Stomach (tissue), 4 donors: ENCODE measurements at regions not wholly inside any gene's neighbourhood (a gene's known extent, or its start where the extent isn't known, plus 50 kb on each side); places are given as distances from the start of the nearest gene placed in this dataset.

Experiments used
- EP300 ChIP-seq: sonication (generic); formaldehyde crosslinking; IDR thresholded peaks from one replicate; pipeline ENCODE4 v1.6.1; 2017; ENCODE audit warnings: antibody characterized with exemption
- POLR2A ChIP-seq, 4 donors: fragments of 450-650 bp; IDR thresholded peaks; one replicate each; pipeline ENCODE4 v1.6.1; 2016; ENCODE audit warnings: antibody characterized with exemption in 4 of 4, control low read depth in 2 of 4, mild to moderate bottlenecking in 1 of 4, moderate library complexity in 1 of 4
- TF ChIP-seq, protein P1 (sequence below), 7 experiments: fragments of 450-650 bp in 4 of 7; fragments of 200-600 bp in 3 of 7; sonication (generic) in 3 of 7; IDR thresholded peaks; one replicate each; pipeline ENCODE4 v1.5.1; 2016 to 2019; ENCODE audit warnings: antibody characterized with exemption in 7 of 7, control low read depth in 2 of 7, mild to moderate bottlenecking in 1 of 7

DNA sequence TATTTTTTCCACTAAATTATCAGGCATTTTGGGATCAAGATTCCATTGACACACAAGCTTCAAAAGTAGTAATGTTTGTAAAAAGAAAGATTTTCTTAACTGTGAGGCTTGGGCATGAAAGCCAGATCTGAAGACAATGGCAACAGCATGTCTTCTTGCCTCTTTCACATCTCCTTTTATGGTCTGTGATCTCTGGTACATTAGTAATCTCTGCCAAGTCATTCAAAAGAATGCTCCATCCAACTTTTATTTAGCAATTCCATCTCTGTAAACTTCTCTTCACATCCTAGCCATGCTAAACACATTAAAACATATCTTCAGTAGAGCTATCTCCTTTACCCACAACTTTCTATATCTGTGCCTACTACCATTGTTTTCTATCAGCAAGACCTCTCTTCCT, 465.4 kb downstream of the FAT4 start:
- TF ChIP-seq, protein P1, sequence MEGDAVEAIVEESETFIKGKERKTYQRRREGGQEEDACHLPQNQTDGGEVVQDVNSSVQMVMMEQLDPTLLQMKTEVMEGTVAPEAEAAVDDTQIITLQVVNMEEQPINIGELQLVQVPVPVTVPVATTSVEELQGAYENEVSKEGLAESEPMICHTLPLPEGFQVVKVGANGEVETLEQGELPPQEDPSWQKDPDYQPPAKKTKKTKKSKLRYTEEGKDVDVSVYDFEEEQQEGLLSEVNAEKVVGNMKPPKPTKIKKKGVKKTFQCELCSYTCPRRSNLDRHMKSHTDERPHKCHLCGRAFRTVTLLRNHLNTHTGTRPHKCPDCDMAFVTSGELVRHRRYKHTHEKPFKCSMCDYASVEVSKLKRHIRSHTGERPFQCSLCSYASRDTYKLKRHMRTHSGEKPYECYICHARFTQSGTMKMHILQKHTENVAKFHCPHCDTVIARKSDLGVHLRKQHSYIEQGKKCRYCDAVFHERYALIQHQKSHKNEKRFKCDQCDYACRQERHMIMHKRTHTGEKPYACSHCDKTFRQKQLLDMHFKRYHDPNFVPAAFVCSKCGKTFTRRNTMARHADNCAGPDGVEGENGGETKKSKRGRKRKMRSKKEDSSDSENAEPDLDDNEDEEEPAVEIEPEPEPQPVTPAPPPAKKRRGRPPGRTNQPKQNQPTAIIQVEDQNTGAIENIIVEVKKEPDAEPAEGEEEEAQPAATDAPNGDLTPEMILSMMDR (IDR thresholded peaks at IDR 0.05): no peak
- no peak for TF ChIP-seq POLR2A (IDR thresholded peaks at IDR 0.05)
- TF ChIP-seq EP300: no peak
